ENCODE measurements at regions not wholly inside any gene's neighbourhood (a gene's known extent, or its start where the extent isn't known, plus 50 kb on each side); places are given as distances from the start of the nearest gene placed in this dataset.
"Not testable (repeated sequence)": the region's sequence is repeated elsewhere in the genome, so short reads cannot be mapped to it uniquely, and the experiment has no call there.

DNA sequence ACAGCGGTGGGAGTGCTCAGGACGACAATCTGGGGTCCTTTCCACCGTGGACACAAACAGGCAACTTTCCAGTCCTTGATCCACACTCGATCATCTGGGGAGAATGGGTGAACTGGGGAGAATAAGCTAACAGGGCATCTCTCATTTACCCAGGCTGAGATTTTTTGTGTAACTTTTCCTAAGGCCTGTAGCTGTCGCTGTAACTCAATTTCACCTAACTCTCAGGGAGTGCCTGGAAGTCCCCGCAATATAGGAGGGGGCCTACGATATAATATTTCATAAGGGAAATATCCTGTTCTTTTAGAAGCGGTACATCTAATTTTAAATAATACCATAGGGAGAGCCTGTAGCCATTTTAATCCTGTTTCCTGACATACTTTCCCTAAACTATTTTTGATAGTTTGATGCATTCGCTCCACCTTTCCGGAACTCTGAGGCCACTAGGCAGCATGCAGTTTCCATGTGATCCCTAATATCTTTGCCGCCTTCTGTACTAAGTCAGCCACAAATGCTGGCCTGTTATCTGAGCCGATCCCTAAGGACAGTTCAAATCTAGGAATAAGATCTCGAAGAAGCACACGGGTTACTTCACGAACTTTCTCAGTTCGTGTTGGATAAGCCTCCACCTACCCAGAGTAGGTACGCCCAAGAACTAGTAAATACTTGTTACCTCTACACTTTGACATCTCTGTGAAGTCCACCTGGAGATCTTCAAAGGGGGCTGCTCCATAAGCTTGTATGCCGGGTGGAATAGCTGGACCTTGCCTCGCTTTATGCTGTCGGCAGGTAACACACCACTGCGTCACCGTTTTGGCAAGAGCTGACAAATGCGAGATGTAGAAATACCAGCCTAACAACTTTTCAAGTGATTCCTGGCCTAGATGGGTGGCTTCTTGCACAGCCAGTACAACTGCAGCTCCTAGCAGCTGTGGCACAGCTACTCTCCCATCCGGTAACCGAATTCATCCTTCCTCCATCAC is 155.7 kb downstream of the UNC93B1 start:
- H3K4me3 ChIP-seq; H2AFZ ChIP-seq; H3K9me3 Mint-ChIP-seq; ATAC-seq; H3K36me3 Mint-ChIP-seq (ENCODE audit: low read depth); H4K20me1 ChIP-seq (replicated peaks; ENCODE audit: insufficient read depth); H3F3A ChIP-seq (replicated peaks; ENCODE audit: low read depth); H3K27ac ChIP-seq (ENCODE audit: low read depth); H3K36me3 ChIP-seq (ENCODE audit: insufficient read depth); H3K79me2 ChIP-seq (replicated peaks; ENCODE audit: insufficient read depth); H3K27me3 ChIP-seq (ENCODE audit: insufficient read depth); H3K27ac Mint-ChIP-seq; H3K9me2 ChIP-seq (ENCODE audit: insufficient read depth); H3K4me3 Mint-ChIP-seq; H3K4me2 ChIP-seq; H3K27me3 Mint-ChIP-seq (ENCODE audit: insufficient read depth, low read depth, poor library complexity); H3K4me1 ChIP-seq (ENCODE audit: insufficient read depth): not testable (repeated sequence)
- DNase-seq (ENCODE audit: low spot score), result peak; percentile 32
- TF ChIP-seq, protein P1, sequence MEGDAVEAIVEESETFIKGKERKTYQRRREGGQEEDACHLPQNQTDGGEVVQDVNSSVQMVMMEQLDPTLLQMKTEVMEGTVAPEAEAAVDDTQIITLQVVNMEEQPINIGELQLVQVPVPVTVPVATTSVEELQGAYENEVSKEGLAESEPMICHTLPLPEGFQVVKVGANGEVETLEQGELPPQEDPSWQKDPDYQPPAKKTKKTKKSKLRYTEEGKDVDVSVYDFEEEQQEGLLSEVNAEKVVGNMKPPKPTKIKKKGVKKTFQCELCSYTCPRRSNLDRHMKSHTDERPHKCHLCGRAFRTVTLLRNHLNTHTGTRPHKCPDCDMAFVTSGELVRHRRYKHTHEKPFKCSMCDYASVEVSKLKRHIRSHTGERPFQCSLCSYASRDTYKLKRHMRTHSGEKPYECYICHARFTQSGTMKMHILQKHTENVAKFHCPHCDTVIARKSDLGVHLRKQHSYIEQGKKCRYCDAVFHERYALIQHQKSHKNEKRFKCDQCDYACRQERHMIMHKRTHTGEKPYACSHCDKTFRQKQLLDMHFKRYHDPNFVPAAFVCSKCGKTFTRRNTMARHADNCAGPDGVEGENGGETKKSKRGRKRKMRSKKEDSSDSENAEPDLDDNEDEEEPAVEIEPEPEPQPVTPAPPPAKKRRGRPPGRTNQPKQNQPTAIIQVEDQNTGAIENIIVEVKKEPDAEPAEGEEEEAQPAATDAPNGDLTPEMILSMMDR (conservative IDR thresholded peaks at IDR 0.05; ENCODE audit: low read depth in 2 of 2), result peak; percentile 50 to 59
- peaks cover 17% of the 10 kb centered on the region for H3K4me1 Mint-ChIP-seq

DNA sequence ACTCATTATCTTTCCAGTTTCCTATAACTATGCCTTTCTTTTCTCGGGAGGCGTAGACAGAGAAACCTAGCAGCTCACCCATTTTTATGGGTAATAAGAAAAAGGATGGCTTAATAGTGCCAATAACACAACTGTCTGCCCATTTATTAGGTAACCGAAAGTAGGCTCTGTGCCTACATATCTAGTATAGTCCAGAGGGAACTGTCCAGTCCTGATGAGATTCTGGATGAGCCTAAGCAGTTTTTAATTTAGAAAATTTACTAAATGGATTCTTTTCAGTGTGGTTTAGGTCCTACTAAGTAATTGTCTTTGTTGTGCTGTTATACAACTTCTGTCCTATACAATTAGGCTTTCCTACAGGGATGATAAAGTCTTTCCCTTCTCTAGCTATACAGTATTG is 157.6 kb downstream of the UNC93B1 start:
- not testable (repeated sequence) for H3K4me1 ChIP-seq (ENCODE audit: insufficient read depth); H3K4me3 ChIP-seq; H2AFZ ChIP-seq; H3K9me3 Mint-ChIP-seq; H3K4me2 ChIP-seq; H3K36me3 ChIP-seq (ENCODE audit: insufficient read depth); H4K20me1 ChIP-seq (replicated peaks; ENCODE audit: insufficient read depth); H3K4me3 Mint-ChIP-seq; H3K9me2 ChIP-seq (ENCODE audit: insufficient read depth); ATAC-seq; H3K27ac ChIP-seq (ENCODE audit: low read depth); H3K36me3 Mint-ChIP-seq (ENCODE audit: low read depth); H3K27me3 Mint-ChIP-seq (ENCODE audit: insufficient read depth, low read depth, poor library complexity); H3K27ac Mint-ChIP-seq; H3K79me2 ChIP-seq (replicated peaks; ENCODE audit: insufficient read depth); H3F3A ChIP-seq (replicated peaks; ENCODE audit: low read depth); H3K27me3 ChIP-seq (ENCODE audit: insufficient read depth); DNase-seq (ENCODE audit: low spot score)
- peaks cover 32% of the 10 kb centered on the region for H3K4me1 Mint-ChIP-seq

DNA sequence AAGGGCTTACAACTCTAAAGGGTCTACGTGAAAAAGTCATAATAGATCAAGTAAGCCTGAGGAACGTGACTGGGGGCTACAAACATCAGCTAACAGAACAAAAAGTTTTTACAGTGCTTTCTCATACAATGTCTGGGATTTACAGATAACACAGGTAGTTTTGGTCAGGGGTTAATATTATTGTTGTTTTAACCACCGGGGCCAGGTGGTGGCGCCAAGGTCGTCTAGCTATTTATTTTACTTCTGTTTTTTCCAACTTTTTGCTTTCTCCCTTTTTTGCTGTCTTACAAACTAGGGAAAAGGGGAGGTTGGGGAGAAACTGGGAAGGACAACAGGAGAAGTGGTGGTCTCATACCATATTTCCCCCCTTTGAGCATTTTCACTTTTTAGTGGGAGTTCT is 158.6 kb downstream of the UNC93B1 start:
- H3K9me2 ChIP-seq (ENCODE audit: insufficient read depth); H4K20me1 ChIP-seq (replicated peaks; ENCODE audit: insufficient read depth); H3K4me3 ChIP-seq; H3K4me2 ChIP-seq; DNase-seq (ENCODE audit: low spot score); ATAC-seq; H3K9me3 Mint-ChIP-seq; H3K27ac Mint-ChIP-seq; H3K36me3 ChIP-seq (ENCODE audit: insufficient read depth); H3K27me3 Mint-ChIP-seq (ENCODE audit: insufficient read depth, low read depth, poor library complexity); H3K27ac ChIP-seq (ENCODE audit: low read depth); H3K79me2 ChIP-seq (replicated peaks; ENCODE audit: insufficient read depth); H3K4me3 Mint-ChIP-seq; H3K4me1 ChIP-seq (ENCODE audit: insufficient read depth); H2AFZ ChIP-seq; H3K27me3 ChIP-seq (ENCODE audit: insufficient read depth); H3F3A ChIP-seq (replicated peaks; ENCODE audit: low read depth); H3K36me3 Mint-ChIP-seq (ENCODE audit: low read depth): not testable (repeated sequence)
- TF ChIP-seq, protein P1 (conservative IDR thresholded peaks at IDR 0.05; ENCODE audit: low read depth in 2 of 2), result peak; percentile 26 to 37; a peak in 2 of 4 replicates
- H3K4me1 Mint-ChIP-seq, result peaks cover 38% of the 10 kb centered on the region

Measured in GM23338 (cell line).